HG02884 (cell line): ENCODE measurements at regions not wholly inside any gene's neighbourhood (a gene's known extent, or its start where the extent isn't known, plus 50 kb on each side); places are given as distances from the start of the nearest gene placed in this dataset.
A peak's percentile ranks its signal among the peaks of the same experiment; 100 is the strongest.
"Not testable (repeated sequence)": the region's sequence is repeated elsewhere in the genome, so short reads cannot be mapped to it uniquely, and the experiment has no call there.

Source experiments
- ATAC-seq: cut with Tn5 transposase; IDR thresholded peaks from one replicate; pipeline ENCODE4 v1.9.1; 2021; ENCODE audit warnings: mild to moderate bottlenecking, moderate library complexity; ENCODE audit not compliant: unreplicated experiment

DNA sequence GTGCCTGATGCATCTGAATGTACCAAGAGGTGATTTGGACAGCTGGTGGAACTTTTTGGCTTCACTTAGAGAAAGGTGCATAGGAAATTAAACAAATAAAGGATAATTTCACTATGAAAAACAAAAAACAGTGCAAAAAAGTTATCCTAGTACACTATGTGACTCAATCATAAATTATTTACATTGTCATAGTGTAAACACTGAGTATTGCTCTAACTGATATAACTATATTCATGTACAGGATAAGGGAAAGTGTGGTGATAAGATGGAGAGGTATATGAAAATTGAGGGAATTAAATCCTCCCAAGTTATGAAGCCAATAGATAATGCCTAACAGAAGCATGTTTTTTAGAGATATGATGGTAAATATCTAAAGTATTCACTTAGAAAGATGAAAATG lies 50.2 kb upstream of the CPNE4 start:
- no peak for ATAC-seq

- ATAC-seq = no peak
Observed at GRCh38 chr3:132087356-132087755, 52.5 kb upstream of the CPNE4 start.

- ATAC-seq = no peak
Observed at GRCh38 chr3:132088291-132088690, 53.5 kb upstream of the CPNE4 start.

GRCh38 chr3:132090921-132091320 lies 56.1 kb upstream of the CPNE4 start:
- no peak for ATAC-seq

DNA sequence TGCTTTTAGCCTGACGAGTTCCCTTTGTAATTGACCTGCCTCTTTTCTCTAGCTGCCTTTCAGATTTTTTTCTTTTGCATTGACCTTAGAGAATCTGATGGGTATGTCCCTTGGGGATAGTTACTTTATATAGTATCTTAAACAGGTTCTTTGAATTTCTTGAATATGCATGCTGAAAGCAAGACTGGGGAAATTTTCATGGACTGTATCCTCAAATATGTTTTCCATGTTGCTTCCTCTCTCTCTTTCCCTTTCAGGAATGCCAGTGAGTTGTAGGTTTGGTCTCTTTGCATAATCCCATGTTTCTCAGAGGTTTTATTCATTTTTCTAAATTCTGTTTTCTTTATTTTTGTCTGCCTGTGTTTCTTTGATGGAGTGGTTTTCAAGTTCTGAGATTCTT lies 81.8 kb upstream of the CPNE4 start:
- ATAC-seq = no peak

- no peak for ATAC-seq
Observed at GRCh38 chr3:132117642-132118041, 82.8 kb upstream of the CPNE4 start.

DNA sequence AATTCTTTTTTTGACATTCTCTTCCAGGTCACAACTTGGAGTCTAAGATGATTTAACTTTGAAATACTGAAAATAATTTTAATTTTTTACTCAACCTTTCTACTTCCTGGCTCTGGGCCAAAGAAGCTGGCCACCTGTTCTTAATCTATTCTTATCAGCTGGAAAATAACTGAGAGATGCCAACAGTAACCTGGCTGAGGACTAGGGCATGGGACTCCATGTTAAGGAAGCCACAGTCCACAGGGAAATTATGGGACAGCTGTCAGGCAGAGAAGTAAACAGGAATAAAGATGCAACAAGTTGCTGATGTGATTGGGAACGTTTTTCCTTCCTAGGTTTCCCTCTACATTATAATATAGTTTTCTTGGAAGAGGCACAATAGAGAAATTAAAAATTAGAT lies 84.7 kb upstream of the CPNE4 start:
- no peak for ATAC-seq

GRCh38 chr3:132124096-132124495 lies 89.3 kb upstream of the CPNE4 start:
- no peak for ATAC-seq

DNA sequence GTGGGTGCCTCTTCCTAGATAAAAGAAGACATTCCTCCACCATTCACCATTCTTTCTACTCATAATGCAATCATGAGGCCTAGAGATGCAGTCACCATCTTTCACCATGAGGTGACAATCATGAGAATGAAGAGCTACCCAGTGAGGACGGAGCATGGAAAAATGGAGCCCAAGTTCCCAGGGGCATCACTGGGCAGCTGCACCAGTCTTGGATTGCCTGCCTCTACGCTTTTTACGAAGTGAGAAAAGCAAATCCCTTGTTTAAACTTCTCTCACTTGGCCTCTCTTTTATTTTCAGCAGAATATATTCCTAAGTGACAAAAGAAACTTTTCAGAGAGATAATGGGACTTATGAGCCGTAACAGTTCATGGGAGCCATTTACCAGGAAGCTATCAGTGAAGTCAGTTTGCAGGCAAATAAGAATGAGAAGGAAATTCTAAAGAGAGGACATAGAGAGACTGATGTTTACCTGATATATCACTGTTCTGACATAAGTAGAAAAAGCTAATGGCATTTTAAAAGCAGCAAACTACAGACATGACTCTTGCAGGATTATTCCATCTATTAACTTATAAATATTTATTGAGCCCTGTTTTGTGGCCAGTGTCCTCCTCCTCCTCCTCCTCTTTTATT lies 90.0 kb upstream of the CPNE4 start:
- no peak for ATAC-seq

DNA sequence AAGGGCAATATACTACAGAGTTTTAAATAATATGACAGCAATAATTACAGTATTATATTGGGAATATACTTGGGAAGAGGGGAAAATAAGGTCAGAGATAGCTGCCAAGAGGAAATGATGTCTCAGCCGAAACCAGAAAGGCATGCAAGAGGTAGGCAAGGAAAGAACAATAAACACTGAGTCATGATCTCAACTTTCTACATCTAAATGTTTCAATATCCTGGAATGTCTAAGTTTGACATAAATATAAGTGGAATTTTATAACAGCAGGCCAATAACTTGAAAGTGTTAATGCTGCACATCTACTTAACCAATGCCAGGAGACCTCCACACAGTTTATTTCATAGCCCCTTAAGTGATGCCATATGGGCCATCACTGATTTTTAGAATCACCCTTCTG lies 99.8 kb upstream of the CPNE4 start:
- no peak for ATAC-seq

DNA sequence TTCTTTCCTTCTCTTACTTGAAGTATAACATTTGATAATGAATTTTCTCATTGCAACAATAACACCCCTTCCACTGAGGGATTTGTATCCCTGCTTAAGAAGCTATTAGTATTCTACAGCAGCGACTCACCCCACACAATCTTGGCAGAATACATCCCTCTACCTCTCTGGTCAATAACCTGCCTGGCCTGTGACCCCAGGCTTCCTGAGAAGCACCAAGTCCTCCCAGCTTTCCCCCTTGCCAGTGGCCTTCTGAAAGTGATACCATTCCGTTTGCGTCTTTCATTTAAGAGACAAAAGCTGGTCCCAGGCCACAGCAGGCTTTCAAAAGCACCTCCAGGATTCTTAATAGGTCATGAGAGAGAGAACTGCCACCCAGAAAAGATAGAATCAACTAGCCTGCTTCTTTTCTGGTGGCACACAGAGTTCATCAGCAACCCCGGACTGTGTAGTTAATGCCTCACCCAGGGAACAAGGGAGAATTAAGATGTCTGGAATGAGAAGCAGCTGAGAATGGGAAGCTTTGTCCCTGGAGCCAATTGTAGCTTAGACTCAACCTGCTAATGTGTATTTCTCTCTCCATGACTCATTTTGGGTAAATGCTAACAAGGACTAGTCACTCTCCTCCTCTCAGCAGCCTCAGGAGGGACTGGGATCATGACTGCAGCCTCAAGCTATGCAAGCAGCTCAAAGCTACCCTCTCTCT lies 101.0 kb upstream of the CPNE4 start:
- ATAC-seq = no peak

GRCh38 chr3:132136334-132136716 lies 101.5 kb upstream of the CPNE4 start:
- no peak for ATAC-seq

DNA sequence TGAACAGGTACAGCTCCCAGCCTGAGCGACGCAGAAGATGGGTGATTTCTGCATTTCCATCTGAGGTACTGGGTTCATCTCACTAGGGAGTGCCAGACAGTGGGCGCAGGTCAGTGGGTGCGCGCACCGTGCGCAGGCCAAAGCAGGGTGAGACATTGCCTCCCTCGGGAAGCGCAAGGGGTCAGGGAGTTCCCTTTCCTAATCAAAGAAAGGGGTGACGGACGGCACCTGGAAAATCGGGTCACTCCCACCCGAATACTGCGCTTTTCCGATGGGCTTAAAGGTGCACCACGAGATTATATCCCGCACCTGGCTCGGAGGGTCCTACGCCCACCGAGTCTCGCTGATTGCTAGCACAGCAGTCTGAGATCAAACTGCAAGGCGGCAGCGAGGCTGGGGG lies 102.1 kb upstream of the CPNE4 start:
- ATAC-seq = not testable (repeated sequence)

DNA sequence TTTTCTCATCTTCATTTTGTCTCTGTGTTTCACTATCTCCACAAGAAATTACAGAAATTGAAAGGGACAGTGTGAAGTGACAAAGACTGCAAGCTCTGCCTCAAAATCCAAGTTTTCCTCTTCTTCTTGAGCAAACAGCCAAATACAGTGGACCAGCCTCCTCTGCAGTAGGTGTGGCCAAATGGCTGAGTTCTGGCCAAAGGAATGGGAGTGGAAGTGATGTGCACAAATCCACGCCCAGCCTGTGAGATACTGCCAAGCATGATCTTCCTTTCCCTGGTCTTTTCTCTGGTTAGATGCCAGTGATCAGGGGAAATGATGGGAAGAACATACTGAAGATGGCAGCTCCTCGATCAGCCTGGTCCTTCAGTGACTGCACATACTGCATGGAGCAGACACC lies 111.0 kb upstream of the CPNE4 start:
- no peak for ATAC-seq

- no peak for ATAC-seq
Observed at GRCh38 chr3:132154619-132155018, 119.8 kb upstream of the CPNE4 start.

DNA sequence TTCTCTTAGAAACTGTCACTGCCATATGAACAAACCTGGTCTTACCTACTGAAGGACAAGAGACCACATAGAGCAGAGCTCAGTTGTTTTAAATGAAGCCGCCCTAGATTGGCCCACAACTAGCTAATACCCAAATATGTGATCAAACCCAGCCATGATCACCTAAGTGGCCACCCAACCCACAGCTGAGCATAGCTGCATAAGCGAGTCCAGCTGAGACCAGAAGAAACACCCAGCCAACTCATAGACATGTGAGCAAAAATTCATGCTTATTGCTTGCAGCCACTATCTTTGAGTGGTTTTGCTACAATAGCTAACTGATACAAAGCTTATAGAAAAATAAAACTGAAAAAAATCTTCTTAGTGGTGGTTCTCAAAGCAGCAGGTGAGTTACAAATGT lies 124.3 kb upstream of the CPNE4 start:
- ATAC-seq = no peak

- ATAC-seq = no peak
Observed at GRCh38 chr3:132160198-132160597, 125.4 kb upstream of the CPNE4 start.

DNA sequence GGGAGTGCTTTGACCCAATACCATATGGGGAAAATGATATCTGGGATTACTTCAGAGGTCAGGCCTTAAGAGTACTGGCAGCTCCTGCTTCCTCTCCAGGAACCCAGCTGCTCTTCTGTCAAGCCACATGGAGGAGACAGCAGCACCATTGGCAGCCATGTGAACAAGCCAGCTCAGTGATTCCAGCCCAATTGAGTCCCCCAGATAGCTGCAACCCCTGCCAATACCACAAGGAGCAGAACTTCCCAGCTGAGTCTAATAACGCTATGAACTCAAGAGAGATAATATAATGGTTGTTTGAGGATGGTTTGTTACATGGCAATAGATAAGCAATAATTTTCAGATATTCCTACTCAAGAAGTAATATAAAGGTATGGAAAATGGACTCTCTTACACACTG lies 126.8 kb upstream of the CPNE4 start:
- no peak for ATAC-seq

- ATAC-seq = no peak
Observed at GRCh38 chr3:132164469-132165092, 129.8 kb upstream of the CPNE4 start.

DNA sequence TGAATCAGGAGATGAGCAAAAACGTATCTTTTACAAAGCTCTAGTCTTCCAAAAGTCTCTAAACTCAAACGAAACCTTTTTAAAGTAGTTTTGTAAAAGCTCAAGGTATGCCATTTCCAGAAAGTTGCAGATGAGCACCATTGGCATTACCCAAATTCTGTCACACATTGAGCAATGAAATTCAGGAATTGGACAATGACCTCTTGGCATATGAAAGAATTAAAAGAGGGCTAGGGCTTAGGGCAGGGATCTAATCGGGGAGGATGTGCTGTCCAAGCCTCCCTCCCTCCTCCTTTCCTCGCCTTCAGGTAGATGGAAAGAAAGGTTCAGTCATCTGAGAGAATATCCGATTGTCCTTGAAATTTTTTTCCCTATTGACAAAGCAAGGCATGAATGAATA lies 133.1 kb upstream of the CPNE4 start:
- no peak for ATAC-seq

DNA sequence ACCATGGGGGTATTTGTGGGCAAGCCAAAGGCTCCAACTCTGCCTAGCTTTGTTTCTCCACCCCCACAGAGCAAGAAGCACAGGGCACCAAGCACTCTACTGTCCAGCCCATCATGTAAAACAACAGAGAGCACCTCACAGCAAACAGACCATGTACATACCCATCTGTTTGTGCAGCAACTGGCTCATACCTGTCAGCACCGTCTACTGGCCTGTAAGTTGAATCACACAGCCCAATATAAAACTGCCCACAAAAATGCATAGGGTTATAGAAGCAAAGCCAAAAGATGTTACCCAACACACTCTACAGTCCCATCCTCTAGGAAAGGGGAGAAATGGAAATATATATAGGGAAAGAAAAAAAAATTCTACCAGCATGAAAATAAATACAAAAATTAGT lies 139.7 kb upstream of the CPNE4 start:
- ATAC-seq = no peak

GRCh38 chr3:132180337-132180791 lies 136.8 kb upstream of the ACP3 start:
- ATAC-seq = peak; percentile 65
